K562 (cell line): ENCODE measurements at regions not wholly inside any gene's neighbourhood (a gene's known extent, or its start where the extent isn't known, plus 50 kb on each side); places are given as distances from the start of the nearest gene placed in this dataset.

ENCODE experiments used
- ATF1 ChIP-seq, 2 experiments: fragments of 450-650 bp in 1 of 2; IDR thresholded peaks; 2 replicates each; pipeline ENCODE4 v1.6.1; 2016; ENCODE audit warnings: missing compliant biosample characterization in 1 of 2, missing genetic modification characterization in 1 of 2
- DMBX1 ChIP-seq: fragments of 250-450 bp; sonication (Bioruptor Pico); IDR thresholded peaks from 2 replicates; pipeline ENCODE4 v1.8.0; 2022; ENCODE audit warnings: inconsistent platforms, mild to moderate bottlenecking, moderate library complexity, borderline replicate concordance
- EGR1 ChIP-seq: fragments of 450-650 bp; conservative IDR thresholded peaks from 2 replicates; pipeline ENCODE4 v1.6.1; 2017; ENCODE audit warnings: mild to moderate bottlenecking
- EWSR1 ChIP-seq: fragments of 450-650 bp; IDR thresholded peaks from 2 replicates; pipeline ENCODE4 v1.6.1; 2018; ENCODE audit warnings: borderline replicate concordance, mild to moderate bottlenecking, low read depth, moderate library complexity; ENCODE audit not compliant: partially characterized antibody
- FOXJ2 ChIP-seq: fragments of 200-800 bp; sonication (Bioruptor generic); IDR thresholded peaks from 2 replicates; pipeline ENCODE4 v1.6.1; 2016; ENCODE audit warnings: missing genetic modification characterization, missing compliant biosample characterization
- HDAC1 ChIP-seq, 2 experiments: fragments of 450-650 bp; IDR thresholded peaks; 2 replicates each; pipeline ENCODE4 v1.6.1; 2016 to 2017; ENCODE audit warnings: inconsistent platforms in 1 of 2, mild to moderate bottlenecking in 1 of 2, moderate library complexity in 1 of 2
- KDM5B ChIP-seq: fragments of 200-600 bp; sonication (generic); IDR thresholded peaks from 2 replicates; pipeline ENCODE4 v1.6.1; 2012; ENCODE audit warnings: low read depth, mild to moderate bottlenecking, moderate library complexity, low read length, control low read depth, inconsistent platforms; ENCODE audit not compliant: insufficient replicate concordance
- KLF1 ChIP-seq: fragments of 450-650 bp; IDR thresholded peaks from 2 replicates; pipeline ENCODE4 v1.6.1; 2016; ENCODE audit warnings: missing genetic modification characterization, missing compliant biosample characterization
- MAX ChIP-seq: sonication (generic); formaldehyde crosslinking; IDR thresholded peaks from 2 replicates; pipeline ENCODE4 v1.9.0; 2022; ENCODE audit warnings: mild to moderate bottlenecking, missing genetic modification reagents
- NR2F6 ChIP-seq: fragments of 450-650 bp; formaldehyde crosslinking; IDR thresholded peaks from 2 replicates; pipeline ENCODE4 v1.4.0; 2020; ENCODE audit warnings: mild to moderate bottlenecking
- PATZ1 ChIP-seq: fragments of 250-450 bp; sonication (Bioruptor Pico); IDR thresholded peaks from 2 replicates; pipeline ENCODE4 v1.5.0; 2020; ENCODE audit warnings: mild to moderate bottlenecking, borderline replicate concordance
- RBBP5 ChIP-seq: fragments of 200-600 bp; sonication (generic); IDR thresholded peaks from 2 replicates; pipeline ENCODE4 v1.6.1; 2012; ENCODE audit warnings: borderline replicate concordance, mild to moderate bottlenecking, low read length, control low read depth, inconsistent platforms; ENCODE audit not compliant: insufficient read depth, poor library complexity, severe bottlenecking
- RBM34 ChIP-seq: fragments of 200-400 bp; formaldehyde crosslinking; IDR thresholded peaks from 2 replicates; pipeline ENCODE4 v1.6.1; 2018; ENCODE audit warnings: low read length, borderline replicate concordance; ENCODE audit not compliant: insufficient read depth
- SFPQ ChIP-seq: fragments of 200-400 bp; formaldehyde crosslinking; IDR thresholded peaks from 2 replicates; pipeline ENCODE4 v1.6.1; 2017; ENCODE audit warnings: mild to moderate bottlenecking, low read depth, low read length, moderate library complexity
- TAF9B ChIP-seq: fragments of 450-650 bp; IDR thresholded peaks from 2 replicates; pipeline ENCODE4 v1.6.1; 2018; ENCODE audit warnings: mild to moderate bottlenecking; ENCODE audit not compliant: partially characterized antibody
- THAP7 ChIP-seq: fragments of 250-450 bp; sonication (Bioruptor Pico); IDR thresholded peaks from 2 replicates; pipeline ENCODE4 v1.5.0; 2021
- TRIM25 ChIP-seq: fragments of 450-650 bp; IDR thresholded peaks from 2 replicates; pipeline ENCODE4 v1.7.0; 2016; ENCODE audit warnings: borderline replicate concordance
- ZKSCAN3 ChIP-seq: fragments of 250-450 bp; sonication (Bioruptor Pico); IDR thresholded peaks from 2 replicates; pipeline ENCODE4 v1.4.0; 2020
- ZNF589 ChIP-seq: fragments of 200-800 bp; sonication (Bioruptor generic); IDR thresholded peaks from 2 replicates; pipeline ENCODE4 v1.6.1; 2016; ENCODE audit warnings: low read depth, missing genetic modification characterization, missing compliant biosample characterization

GRCh38 chr3:72320095-72320954 is 527.9 kb downstream of the SHQ1 start (continued):
- no peak for TF ChIP-seq MAX
- no peak for TF ChIP-seq ATF1 (CRISPR knock-in tag; IDR thresholded peaks at IDR 0.05)
- TF ChIP-seq ATF1 (tag; IDR thresholded peaks at IDR 0.05), result no peak
- no peak for TF ChIP-seq THAP7 (CRISPR knock-in tag)
- no peak for TF ChIP-seq NR2F6 (CRISPR knock-in tag)
- TF ChIP-seq ZNF589 (CRISPR knock-in tag), result 0 out of 2 replicates have a peak, but pooled peaks have one; percentile 25
- no peak for TF ChIP-seq EWSR1
- TF ChIP-seq FOXJ2 (tag), result no peak
- TF ChIP-seq KDM5B, result no peak
- TF ChIP-seq TRIM25, result no peak
- TF ChIP-seq TAF9B, result no peak
- no peak for TF ChIP-seq HDAC1 (IDR thresholded peaks at IDR 0.05)
- no peak for TF ChIP-seq RBM34
- peak; percentile 53 for TF ChIP-seq EGR1
- TF ChIP-seq PATZ1, result no peak
- TF ChIP-seq DMBX1 (CRISPR knock-in tag), result peak; percentile 15; the same call in 1 of the 2 replicates
- TF ChIP-seq SFPQ, result no peak
- TF ChIP-seq KLF1 (tag), result no peak
- no peak for TF ChIP-seq RBBP5
- no peak for TF ChIP-seq ZKSCAN3 (CRISPR knock-in tag)
